ENCODE measurements at regions not wholly inside any gene's neighbourhood (a gene's known extent, or its start where the extent isn't known, plus 50 kb on each side); places are given as distances from the start of the nearest gene placed in this dataset.

DNA sequence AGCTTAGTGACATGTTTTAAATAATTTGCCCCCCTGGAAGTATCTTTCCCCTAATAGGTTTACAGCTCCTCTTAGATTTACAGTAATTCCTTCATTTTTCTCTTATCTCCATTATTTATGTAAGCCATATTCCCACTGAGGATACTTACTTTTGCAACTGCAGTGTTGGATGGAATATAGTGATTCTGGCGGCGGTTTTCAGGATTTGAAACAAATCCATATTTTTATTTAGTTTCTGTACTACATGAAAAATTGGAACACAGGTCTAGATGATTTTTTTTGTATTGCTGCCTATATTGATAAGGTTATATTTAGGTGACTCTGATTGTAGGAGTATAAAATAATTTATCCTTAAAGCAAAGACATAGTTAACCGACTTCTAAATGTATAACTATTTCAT is 391.6 kb upstream of the SUCLG2 start:
- DNase-seq = no peak

DNA sequence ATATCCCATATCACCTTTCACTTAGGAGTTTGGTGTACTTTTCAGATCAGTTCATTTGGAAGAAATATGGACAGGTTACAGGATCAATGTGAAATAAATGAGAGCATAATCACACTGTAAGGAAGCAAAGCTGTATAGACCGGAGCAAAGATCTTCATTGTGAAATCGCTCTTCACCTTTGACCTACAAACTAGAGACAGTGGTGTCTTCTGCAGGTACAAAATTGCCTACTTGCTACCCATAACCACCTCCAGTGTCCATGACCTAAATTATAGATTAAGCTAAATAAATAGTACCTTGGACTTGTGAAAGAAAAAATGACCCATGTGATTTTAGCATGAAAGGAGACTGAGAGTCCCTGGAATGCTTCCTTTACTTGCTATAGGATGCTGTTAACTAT is 379.5 kb upstream of the SUCLG2 start:
- DNase-seq = no peak

DNA sequence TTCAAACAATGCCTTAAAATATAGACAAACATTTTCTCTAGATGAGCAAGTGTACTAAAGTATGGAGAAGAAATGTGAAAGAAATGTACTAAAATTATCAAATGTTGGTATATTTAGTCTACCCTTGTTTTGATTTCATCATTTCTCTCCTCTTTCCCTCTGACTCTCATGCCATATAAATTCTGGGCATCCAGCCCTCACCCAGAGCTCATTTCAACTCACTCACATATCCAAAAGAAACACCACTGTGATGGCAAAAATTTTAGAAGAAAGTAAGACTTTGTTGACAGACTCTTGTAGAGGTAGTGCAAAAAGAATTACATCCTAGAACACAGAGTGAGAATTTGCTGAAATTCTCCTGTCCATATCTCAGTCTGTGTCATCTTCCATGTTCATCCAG is 377.8 kb upstream of the SUCLG2 start:
- DNase-seq = no peak

DNA sequence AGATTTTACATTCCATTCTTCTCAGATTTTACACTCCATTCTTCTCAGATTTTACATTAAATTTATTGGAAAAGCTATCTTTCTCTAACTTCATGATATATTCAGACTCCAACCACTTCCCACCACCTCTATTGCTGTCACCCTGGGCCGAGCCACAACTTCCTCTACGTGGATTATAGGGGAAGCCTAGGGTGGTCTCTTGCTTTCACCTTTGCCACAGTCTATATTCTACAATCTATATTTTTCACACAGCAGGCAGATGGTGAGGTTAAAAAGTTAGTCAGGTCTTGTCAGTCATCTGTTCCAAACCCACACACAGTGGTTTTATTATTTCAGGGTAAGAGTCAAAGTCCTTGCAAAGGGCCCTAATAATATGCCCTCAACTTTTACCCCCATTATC is 370.8 kb upstream of the SUCLG2 start:
- no peak for DNase-seq

DNA sequence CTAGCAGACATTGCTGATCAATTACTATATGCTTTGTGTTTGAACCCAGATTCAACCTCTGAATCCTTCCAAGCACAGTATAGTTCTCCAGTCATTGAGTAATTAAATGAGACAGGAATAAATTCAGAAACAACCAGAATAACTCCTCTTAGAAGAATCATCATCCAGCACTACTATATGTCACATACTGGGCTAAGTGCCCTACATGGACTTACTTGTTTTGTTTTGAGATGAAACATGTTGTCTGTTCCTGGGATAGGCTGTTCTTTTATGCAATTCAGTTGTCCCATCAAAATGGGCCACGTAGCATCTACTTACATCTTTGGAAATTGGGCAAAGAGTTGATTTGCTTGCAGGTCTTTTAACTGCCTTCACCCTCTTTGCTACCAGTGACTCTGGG is 365.5 kb upstream of the SUCLG2 start:
- DNase-seq = no peak

DNA sequence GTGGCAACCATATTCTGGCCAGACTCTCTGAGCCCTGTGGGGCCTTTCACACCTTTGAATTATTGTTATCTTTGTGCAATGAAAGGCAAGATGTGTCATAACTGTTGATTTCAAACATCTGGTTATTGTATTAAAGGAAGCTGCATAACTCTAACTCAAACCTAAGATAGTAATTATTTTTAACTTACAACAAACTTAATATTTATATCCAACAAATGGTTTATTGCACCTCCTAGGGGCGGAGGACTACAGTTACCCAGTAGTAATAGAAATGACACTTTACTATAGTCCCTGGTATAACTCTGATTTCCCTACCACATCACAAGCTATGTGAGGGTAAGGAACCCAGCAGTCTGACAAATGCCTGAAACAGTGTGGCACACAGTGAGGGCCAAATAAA is 363.9 kb upstream of the SUCLG2 start:
- no peak for DNase-seq

DNA sequence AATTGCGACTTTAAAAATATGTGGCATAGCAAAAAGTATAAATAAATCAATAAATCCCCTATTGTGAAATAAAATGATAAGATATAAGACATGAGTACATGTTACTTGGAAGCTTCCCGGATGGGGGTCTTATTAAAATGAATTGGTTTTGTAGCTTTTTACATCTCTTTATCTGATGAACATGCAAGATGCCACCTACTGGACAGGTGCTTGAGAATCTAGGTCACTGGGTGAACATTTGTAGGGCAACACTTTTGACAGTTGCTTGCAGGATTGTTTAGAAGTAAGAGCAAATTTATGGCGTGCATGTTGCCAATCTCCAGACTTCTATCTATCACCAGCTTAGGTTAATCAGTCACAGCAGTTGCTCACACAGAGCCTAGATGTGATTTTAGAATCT is 362.7 kb upstream of the SUCLG2 start:
- no peak for DNase-seq

DNA sequence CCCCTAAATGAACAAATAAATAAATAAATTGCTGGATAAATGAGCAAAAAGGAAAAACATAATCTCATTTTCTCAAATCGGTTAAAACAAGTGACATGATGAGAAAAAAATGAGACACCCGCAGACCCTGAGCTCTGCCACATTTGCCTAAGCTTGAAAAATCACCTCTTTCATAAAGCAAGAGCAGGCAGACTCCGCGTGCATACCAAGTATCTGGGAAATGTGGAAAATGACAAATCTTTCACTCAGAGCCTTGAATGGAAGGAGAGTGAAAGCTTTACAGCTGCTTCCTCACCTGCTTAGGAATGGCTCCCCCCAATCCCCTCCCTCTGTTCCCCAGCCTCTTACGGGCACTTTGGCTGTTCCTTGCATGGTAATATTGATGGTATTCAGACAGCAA is 355.5 kb upstream of the SUCLG2 start:
- no peak for DNase-seq

DNA sequence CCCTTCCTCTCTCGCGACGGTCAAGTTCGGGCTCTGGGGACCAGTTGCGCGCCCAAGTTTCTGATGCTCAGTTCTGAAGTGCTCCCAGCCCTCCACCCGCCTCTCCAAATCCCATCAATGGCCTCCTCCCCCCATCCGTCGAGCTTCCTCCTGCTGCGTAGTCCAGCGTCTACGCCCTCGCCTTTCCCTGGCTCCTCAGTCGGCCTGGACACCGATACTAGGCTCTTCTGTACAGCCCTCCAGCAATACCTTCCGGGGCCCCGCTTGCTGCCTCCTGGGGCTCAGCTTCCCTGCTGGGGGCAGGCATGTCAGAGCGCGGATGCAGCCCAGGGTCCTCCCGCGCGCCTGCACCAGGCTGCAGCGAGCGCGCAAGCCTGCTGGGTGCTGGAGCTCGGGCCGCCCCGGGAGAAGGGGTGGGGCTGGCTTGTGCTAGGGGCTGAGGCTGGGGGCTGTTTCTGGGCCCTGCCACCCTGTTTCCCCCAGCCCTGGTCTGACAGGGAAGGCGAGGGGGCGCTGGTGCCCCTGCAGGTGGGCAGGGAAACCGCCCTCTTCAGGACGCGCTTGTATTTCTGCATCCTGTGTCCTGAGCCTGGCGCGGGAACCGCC is 353.3 kb upstream of the SUCLG2 start:
- DNase-seq = no peak

DNA sequence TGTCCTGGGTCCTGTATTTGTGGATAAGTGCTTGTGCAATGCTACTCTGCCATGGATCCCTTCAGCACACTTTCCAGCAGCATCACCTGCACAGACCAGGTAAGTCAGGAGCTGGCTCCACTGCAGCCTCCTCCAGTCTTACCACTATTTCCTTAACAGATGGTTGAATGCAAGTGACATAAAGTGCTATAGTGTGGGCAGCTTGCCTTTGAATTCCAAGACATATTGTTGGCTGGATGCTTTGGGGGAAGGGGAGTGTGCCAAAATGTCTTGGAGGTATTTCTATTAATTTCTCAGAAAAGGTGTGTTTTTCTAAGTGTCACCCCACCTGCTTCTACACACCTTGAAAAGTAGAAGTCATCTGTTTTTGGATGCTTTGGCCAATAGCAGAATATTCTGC is 352.2 kb upstream of the SUCLG2 start:
- no peak for DNase-seq

DNA sequence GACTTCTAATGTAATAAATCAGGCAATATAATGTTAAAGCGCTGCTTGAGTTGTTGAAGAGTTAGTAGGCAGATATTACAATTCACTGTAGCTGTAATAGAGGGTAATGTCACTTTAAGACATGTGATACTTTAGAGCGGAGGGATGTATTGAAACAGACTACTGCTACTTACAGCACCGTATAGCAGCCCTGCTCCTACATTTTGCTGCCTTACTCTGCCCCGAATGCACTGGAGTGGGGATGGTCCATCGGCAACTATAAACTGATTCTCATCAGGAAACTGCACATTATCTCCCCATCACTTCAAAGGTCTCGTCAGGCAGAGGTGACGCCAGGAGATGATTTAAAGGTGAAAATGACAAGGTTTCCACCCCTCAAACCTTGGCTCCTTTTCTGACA is 349.7 kb upstream of the SUCLG2 start:
- no peak for DNase-seq

DNA sequence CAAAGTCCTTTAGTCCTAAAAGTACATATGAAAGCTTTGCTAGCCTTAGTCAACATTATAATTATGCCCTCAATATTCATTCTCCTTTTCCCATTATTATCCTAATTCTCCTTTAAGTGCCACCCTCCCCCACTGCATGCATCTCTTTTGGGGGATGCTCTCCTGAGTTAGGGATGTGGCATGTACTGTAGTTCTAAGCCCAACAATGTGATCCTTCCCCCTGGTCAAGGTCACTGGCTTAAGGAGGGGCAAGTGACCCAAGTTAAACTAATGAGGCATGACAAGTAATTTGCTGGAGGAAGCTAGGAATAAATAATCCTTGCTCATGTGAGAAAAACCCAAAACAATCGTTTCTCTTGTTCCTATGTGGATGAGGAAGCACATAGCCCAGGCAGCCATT is 343.9 kb upstream of the SUCLG2 start:
- no peak for DNase-seq

DNA sequence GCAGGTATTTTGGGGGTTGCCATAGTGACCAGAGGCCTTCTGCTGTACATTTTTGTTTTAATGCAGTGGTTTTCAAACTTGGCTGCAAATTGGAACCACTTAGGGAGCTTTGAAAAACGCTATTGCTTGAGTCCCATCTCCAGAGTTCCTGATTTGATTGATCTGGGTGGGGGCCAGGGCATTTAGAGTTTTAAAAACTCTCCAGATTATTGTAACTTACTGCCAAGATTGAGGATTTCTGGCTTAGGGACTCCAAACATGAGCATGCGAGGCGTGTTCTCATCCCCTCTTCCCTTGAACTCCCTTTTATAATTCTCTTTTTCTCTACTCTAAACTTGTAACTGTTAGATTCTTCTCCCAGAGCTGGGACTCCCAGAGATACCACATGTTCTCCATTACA is 340.8 kb upstream of the SUCLG2 start:
- DNase-seq = no peak

DNA sequence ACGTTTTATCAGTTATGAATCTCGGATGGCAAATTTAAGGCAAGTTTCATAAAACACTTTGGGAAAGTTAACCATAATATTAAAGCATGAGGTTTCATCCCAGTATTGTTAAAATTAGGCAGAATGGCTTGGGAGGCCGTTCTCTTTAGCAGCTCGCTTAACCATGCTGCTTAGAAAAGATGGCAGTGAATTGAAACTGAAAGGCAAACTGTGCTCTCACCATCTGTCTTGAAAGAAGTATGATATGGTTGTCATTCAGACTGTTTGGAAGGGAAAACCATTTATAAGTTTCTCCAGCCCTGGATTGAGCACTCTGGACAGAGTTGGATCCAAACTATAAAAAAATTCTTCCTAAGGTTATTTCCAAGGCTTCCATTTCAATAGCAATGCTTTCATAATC is 332.3 kb upstream of the SUCLG2 start:
- DNase-seq = no peak

DNA sequence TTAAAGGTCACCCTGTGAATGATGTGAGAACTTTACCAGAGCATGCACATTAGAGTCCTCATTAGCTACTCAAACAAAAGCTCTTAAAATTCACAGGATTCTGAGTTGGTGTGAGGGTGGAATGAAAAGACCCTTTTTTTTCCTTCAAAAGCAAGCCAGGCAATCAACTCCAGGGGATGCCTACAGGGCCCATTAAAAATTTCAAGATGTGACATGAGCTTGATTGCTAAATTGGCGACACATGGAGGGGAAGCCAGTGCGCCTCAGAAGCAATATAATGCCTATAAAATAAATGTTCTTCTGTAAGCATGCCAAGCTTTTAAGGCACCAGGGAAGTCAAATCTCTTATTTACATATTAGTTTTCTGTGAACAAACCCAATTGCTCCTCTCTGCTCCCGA is 328.8 kb upstream of the SUCLG2 start:
- no peak for DNase-seq

DNA sequence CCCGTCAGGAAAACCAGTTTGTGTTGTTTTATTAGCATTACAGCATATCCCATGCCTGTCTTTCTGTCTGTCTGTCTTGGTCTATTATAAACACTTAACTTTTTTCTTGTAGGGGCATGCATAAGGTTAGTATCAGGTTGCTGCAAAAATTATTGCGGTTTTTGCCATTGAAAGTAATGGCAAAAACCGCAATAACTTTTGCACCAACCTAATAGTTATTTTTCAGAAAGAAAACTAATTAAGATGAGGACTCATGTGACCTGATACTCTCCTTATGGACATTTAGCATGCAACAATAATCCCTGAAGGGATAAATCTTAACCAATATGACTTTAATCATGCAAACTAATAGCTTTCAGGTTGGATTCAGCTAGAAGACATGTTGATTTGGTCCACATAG is 326.7 kb upstream of the SUCLG2 start:
- no peak for DNase-seq

DNA sequence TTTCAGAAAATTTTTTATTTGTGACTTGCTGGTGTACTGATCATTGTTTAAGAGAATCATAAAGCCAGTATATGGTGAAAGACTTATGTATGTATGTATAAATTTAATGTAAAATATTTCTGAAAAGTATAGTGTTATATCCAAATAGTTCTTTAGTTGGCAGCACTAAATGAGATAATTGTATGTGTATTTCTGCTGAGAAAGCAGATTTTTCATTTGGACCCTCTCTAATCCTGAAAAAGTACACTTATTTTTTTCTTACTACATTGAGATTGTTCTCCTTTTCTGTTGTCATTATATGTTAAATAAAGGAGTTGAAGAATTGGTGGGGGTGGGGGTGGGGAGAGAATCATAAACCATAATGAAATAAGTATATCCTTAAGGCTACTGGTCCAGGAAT is 324.9 kb upstream of the SUCLG2 start:
- no peak for DNase-seq

DNA sequence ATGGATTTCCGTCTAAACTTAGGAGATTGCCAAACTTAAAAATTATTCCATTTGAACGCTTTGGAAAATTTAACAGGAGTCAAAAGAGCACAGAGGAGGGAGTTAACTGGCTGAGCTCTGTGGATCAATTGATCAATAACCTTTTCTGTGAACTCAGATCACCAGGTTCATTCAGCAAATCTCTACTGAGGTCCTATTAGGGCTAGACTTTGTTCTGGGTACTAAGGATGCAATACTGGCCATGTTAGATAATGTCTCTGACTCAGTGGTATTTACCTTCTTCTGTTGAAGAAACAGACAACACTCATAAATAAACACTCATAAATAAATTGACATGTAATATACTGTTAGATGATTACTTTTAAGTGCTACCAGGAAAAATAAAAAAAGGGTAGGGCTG is 323.4 kb upstream of the SUCLG2 start:
- no peak for DNase-seq

DNA sequence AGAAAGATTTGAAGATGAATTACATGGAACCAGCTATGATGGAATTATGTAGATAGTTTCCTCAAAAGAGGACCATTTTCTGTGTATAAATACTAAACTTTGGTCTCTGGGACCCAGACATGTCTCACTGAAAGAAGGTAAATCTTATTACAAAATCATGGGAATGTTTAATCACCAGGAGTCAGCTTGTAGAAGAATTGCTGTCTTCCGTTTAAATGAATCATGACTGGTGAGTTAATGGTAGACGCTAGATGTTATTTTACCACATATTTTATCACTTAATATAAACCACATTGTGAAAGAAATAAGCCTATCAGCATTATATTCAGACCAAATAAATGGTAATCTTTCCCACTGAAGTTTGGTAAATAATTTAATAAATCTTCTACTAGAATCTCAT is 322.3 kb upstream of the SUCLG2 start:
- no peak for DNase-seq

DNA sequence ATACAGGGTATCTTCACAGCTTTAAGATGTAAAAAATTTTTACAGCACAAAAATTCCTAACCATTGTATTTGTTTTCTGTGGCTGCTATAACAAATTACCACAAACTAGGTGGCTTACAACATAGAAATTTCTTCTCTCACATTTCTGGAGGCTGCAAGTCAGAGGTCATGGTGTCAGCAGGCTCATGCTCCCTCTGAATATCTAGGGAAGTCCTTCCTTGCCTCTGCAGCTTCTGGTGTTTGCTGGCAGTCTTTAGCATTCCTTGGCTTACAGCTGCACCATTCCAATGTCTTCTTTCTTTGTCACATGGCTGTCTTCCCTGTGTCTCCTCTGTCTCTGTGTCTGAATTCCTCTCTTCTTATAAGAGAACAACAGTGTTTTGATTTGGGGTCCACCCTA is 310.2 kb upstream of the SUCLG2 start:
- no peak for DNase-seq

DNA sequence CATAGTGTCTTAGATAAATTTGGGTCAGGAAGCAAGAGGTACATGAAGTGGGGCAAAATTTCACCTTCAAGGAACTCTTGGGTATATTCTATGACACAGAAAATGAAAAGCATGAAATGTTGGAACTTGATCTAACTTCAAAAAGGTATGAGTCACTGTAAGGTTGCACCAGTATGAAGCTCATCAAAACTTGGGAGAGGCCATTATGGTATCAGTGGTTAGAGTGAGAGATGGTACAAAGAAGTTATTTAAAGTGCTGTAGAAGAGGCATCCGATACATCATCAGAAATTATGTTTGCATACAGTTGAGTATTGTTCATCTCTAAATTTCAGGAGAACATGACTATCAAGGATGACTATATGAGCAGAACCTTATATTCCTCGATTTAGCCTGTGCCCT is 302.9 kb upstream of the SUCLG2 start:
- no peak for DNase-seq

DNA sequence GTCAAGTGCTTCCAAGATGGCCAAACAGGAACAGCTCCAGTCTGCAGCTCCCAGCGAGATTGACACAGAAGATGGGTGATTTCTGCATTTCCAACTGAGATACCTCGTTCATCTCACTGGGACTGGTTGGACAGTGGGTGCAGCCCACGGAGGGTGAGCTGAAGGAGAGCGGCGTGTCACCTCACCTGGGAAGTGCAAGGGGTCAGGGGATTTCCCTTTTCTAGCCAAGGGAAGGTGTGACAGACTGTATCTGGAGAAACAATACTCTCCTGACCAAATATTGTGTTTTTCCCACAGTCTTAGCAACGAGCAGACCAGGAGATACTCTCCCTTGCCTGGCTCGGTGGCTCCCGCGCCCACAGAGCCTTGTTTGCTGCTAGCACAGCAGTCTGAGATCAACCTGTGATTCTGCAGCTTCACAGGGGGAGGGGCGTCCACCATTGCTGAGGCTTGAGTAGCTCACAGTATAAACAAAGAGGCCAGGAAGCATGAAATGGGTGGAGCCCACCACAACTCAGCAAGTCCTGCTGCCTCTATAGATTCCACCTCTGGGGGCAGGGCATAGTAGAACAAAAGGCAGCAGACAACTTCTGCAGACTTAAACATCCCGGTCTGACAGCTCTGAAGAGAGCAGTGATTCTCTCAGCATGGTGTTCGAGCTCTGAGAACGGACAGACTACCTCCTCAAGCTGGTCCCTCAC is 293.5 kb upstream of the SUCLG2 start:
- DNase-seq = no peak

DNA sequence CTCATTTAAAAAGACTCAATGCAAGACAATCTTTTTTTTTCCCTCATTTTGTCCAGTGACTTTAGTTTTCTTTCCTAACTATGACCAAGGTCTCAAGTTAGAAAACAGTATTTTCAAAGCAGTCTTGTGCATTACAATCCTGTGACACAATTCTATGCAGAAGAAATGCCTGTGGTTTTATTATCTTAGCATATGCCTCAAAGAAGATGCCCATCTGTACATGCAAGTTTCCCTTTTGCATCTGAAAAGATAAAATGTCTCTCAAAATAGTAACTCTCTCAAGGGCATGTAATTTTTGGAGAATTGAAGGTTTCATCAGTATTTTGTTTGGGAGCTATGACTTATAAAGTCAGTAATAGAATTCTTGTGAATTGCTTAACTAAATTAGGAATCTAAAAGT is 292.0 kb upstream of the SUCLG2 start:
- no peak for DNase-seq

DNA sequence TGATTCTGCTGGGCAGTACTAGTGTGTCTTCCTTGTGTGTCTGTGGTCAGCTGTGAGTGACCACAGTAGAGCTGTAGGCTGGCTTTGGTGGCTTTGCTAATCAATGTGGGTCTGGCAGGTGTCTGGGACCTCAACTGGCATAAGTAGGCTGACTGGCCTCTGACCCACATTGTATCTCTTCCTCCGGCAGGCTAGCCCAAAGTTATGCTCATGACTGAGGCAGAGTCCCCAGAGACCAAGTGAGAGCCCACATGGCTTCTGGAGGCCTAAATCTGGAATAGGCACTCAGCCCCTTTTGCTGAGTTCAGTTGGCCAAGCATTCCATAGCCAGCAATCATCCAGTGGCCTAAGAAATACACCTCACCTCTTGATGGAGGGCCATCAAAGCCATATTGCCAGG is 289.1 kb upstream of the SUCLG2 start:
- DNase-seq = no peak

DNA sequence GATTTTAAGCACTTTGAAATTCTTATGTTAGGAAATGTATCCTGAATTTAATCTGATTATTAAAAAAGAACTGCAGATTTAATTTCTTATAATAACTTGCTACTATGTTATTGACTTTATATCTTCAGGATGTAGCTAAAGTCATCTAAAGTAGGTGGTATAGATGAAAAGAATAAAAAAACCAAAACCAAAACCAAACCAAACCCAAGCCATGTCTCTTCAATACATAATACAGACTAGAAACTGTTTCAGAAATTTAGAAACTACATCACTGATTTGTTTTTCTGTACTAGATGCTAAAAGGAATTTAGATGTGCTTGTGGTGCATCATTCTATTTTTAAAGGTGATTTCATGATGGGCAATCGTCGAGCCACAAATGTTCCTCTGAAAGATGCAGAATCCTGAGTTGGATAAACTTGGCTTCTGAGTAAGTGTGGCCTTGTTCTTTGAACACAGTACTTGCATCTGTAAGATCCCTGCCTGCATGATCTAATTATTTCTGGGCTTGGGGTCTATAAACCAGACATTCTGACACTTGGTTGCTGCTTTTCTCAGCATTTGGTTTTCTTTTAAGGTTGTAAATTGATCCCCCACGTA is 287.1 kb upstream of the SUCLG2 start:
- no peak for DNase-seq

Data from NCI-H2171 treated with DMSO at 0.1 percent for 48 hours (cell line).